A673 (cell line): ENCODE measurements at regions not wholly inside any gene's neighbourhood (a gene's known extent, or its start where the extent isn't known, plus 50 kb on each side); places are given as distances from the start of the nearest gene placed in this dataset.

Experiments used
- CTCF ChIP-seq: fragments of 300-800, 200-600 bp; sonication (generic); conservative IDR thresholded peaks from 2 replicates; pipeline ENCODE4 v1.5.1; 2017; ENCODE audit warnings: low read depth, mild to moderate bottlenecking, antibody characterized with exemption, low read length, moderate library complexity, mixed read lengths
- EZH2 ChIP-seq: fragments of 200-600 bp; sonication (generic); IDR thresholded peaks from 2 replicates; pipeline ENCODE4 v1.6.1; 2017; ENCODE audit warnings: borderline replicate concordance, low read depth, mild to moderate bottlenecking, mixed read lengths, antibody characterized with exemption, low read length; ENCODE audit not compliant: poor library complexity, severe bottlenecking

- TF ChIP-seq CTCF (no peak), EZH2 (no peak)
These were observed 61.0 kb upstream of the ANKRD28 start for GRCh38 chr3:15858547-15859506.
